Endodermal cell (in vitro differentiated cells): ENCODE measurements at regions not wholly inside any gene's neighbourhood (a gene's known extent, or its start where the extent isn't known, plus 50 kb on each side); places are given as distances from the start of the nearest gene placed in this dataset.
"Not testable (repeated sequence)": the region's sequence is repeated elsewhere in the genome, so short reads cannot be mapped to it uniquely, and the experiment has no call there.

Experiments used
- DNase-seq: peaks from one replicate; pipeline ENCODE4 v3.0.0-alpha.2; 2017
- H3K27ac ChIP-seq: 2 replicates; pipeline ENCODE4 v1.5.1; 2013; ENCODE audit warnings: mild to moderate bottlenecking, low read depth, low read length, moderate library complexity
- H3K27me3 ChIP-seq: 2 replicates; pipeline ENCODE4 v1.6.1; 2013; ENCODE audit warnings: mild to moderate bottlenecking, low read length, moderate library complexity; ENCODE audit not compliant: insufficient read depth, control insufficient read depth, poor library complexity, severe bottlenecking
- H3K36me3 ChIP-seq: 2 replicates; pipeline ENCODE4 v1.7.0; 2013; ENCODE audit warnings: mild to moderate bottlenecking, low read length, moderate library complexity; ENCODE audit not compliant: control insufficient read depth, insufficient read depth
- H3K4me1 ChIP-seq: one replicate; pipeline ENCODE4 v1.7.0; 2013; ENCODE audit warnings: low read length; ENCODE audit not compliant: control insufficient read depth, insufficient read depth
- H3K4me3 ChIP-seq: 2 replicates; pipeline ENCODE4 v1.5.1; 2013; ENCODE audit warnings: mild to moderate bottlenecking, low read length, moderate library complexity
- H3K9ac ChIP-seq: 2 replicates; pipeline ENCODE4 v1.6.1; 2013; ENCODE audit warnings: mild to moderate bottlenecking, low read length, moderate library complexity; ENCODE audit not compliant: poor library complexity, severe bottlenecking; ENCODE audit errors: extremely low read depth
- H3K9me3 ChIP-seq: 2 replicates; pipeline ENCODE4 v1.6.1; 2013; ENCODE audit warnings: mild to moderate bottlenecking, low read length, moderate library complexity; ENCODE audit not compliant: control insufficient read depth
- H3K27ac Mint-ChIP-seq: 2 replicates; pipeline ENCODE4 v1.8.0; 2020; ENCODE audit warnings: mixed read lengths
- H3K27me3 Mint-ChIP-seq: 2 replicates; pipeline ENCODE4 v1.8.0; 2021; ENCODE audit warnings: mild to moderate bottlenecking, mixed read lengths; ENCODE audit not compliant: insufficient read depth
- H3K36me3 Mint-ChIP-seq: 2 replicates; pipeline ENCODE4 v1.8.0; 2020; ENCODE audit warnings: low read depth, mixed read lengths
- H3K4me1 Mint-ChIP-seq: 2 replicates; pipeline ENCODE4 v1.8.0; 2020; ENCODE audit warnings: mixed read lengths
- H3K4me3 Mint-ChIP-seq: 2 replicates; pipeline ENCODE4 v1.8.0; 2020; ENCODE audit warnings: mild to moderate bottlenecking, moderate library complexity, mixed read lengths
- H3K9me3 Mint-ChIP-seq: 2 replicates; pipeline ENCODE4 v1.8.0; 2020; ENCODE audit warnings: mild to moderate bottlenecking, mixed read lengths
- WGBS, 2 experiments: methylation state at CpG; one replicate each; pipeline versions ENCODE4 v1.1.5 to v1.1.7; 2013; ENCODE audit warnings: missing lambda C conversion rate in 2 of 2, mixed read lengths in 1 of 2; ENCODE audit not compliant: insufficient coverage in 1 of 2, insufficient read length in 1 of 2; 5-methylcytosine and 5-hydroxymethylcytosine counted together
- TF ChIP-seq, protein P1 (sequence below): fragments of 200-600 bp; sonication (generic); conservative IDR thresholded peaks from 2 replicates; pipeline ENCODE4 v1.5.0; 2021; ENCODE audit warnings: antibody characterized with exemption, mild to moderate bottlenecking

DNA sequence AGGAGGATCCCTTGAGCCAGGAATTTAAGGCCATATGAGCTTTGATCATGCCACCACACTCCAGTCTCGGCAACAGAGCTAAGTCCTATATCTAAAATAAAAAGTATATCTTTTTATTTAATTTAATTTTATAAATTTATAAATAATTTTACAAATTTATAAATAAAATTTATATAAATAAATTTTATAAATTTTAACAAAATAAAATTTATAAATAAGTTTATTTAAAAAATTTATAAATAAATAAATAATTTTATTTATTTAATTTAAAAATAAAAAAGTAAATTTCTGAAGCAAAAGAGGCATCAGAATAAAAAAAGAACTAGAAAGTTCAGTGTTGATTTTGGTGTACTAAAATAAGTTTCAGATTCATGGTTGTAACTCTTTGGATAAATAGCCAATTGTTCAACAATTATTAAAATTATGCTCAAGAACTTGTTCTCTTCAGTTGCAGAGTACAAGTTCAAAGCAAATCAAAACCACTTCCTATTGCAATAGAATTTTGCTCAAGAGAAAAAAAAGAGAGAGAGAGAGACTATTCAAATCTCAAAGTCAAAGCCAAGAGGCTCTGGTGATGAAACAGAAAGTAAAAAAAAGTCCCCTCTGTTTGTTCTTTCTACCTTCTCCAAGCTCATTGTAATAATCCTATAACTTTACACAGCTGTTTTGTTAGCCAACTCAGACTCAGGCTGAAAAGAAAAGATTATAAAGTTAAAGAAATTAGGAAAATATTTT is 547.5 kb upstream of the ADGRB3 start:
- H3K36me3 ChIP-seq, result no peaks in the 10 kb centered on the region
- peaks cover 26% of the 10 kb centered on the region for H3K9me3 ChIP-seq
- no peaks in the 10 kb centered on the region for H3K27me3 Mint-ChIP-seq
- no peak overlapping the region for H3K27ac Mint-ChIP-seq
- H3K36me3 Mint-ChIP-seq, result peaks cover 8% of the 10 kb centered on the region
- H3K27ac ChIP-seq, result no peak overlapping the region
- no peak overlapping the region for H3K9ac ChIP-seq
- H3K27me3 ChIP-seq, result no peaks in the 10 kb centered on the region
- TF ChIP-seq, protein P1, sequence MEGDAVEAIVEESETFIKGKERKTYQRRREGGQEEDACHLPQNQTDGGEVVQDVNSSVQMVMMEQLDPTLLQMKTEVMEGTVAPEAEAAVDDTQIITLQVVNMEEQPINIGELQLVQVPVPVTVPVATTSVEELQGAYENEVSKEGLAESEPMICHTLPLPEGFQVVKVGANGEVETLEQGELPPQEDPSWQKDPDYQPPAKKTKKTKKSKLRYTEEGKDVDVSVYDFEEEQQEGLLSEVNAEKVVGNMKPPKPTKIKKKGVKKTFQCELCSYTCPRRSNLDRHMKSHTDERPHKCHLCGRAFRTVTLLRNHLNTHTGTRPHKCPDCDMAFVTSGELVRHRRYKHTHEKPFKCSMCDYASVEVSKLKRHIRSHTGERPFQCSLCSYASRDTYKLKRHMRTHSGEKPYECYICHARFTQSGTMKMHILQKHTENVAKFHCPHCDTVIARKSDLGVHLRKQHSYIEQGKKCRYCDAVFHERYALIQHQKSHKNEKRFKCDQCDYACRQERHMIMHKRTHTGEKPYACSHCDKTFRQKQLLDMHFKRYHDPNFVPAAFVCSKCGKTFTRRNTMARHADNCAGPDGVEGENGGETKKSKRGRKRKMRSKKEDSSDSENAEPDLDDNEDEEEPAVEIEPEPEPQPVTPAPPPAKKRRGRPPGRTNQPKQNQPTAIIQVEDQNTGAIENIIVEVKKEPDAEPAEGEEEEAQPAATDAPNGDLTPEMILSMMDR, result no peak
- no peak overlapping the region for H3K4me3 Mint-ChIP-seq
- no peak overlapping the region for H3K4me3 ChIP-seq
- WGBS, 2 experiments, result no CpG with 5 or more reads among the region's 1 CpG
- peaks cover 24% of the 10 kb centered on the region for H3K9me3 Mint-ChIP-seq
- no peaks in the 10 kb centered on the region for H3K4me1 Mint-ChIP-seq
- H3K4me1 ChIP-seq, result no peaks in the 10 kb centered on the region
- no peak for DNase-seq

DNA sequence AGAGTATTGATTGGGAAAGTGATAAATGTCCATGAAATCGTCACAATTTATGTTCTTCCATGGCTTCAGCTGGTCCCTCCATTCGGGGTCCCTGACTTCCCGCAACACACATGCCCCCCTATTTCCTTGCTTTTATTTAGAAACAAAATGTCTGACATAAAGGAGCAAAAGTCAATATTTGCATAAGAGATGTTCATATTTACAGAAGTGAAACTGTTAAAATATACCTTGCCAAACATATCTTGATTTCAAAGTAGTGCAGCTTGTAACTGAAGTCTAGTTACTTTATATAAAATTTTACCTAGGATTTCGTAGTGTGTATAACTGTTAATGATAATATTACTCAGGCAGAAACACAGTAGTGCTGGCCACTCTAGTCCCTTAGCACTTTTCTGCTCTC is 548.9 kb upstream of the ADGRB3 start:
- no peak overlapping the region for H3K9ac ChIP-seq
- no peak overlapping the region for H3K4me3 ChIP-seq
- DNase-seq, result no peak
- peaks cover 8% of the 10 kb centered on the region for H3K36me3 Mint-ChIP-seq
- no peaks in the 10 kb centered on the region for H3K4me1 ChIP-seq
- H3K4me1 Mint-ChIP-seq, result no peaks in the 10 kb centered on the region
- peaks cover 26% of the 10 kb centered on the region for H3K9me3 ChIP-seq
- no peaks in the 10 kb centered on the region for H3K27me3 ChIP-seq
- no peaks in the 10 kb centered on the region for H3K36me3 ChIP-seq
- H3K27ac Mint-ChIP-seq, result no peak overlapping the region
- no peak overlapping the region for H3K4me3 Mint-ChIP-seq
- TF ChIP-seq, protein P1, result no peak
- H3K27me3 Mint-ChIP-seq, result no peaks in the 10 kb centered on the region
- peaks cover 24% of the 10 kb centered on the region for H3K9me3 Mint-ChIP-seq
- 96% methylated on average over 4 of the region's 4 CpGs; no CpG with 5 or more reads in 1 of the 2 experiments for WGBS, 2 experiments
- no peak overlapping the region for H3K27ac ChIP-seq

- not testable (repeated sequence) for H3K27me3 ChIP-seq, H3K4me1 ChIP-seq, H3K4me3 Mint-ChIP-seq, H3K27ac ChIP-seq, H3K4me1 Mint-ChIP-seq, H3K36me3 ChIP-seq, DNase-seq, H3K27ac Mint-ChIP-seq, H3K27me3 Mint-ChIP-seq, H3K36me3 Mint-ChIP-seq, H3K9ac ChIP-seq
- WGBS, 2 experiments, result 86 to 96% methylated on average over 1 to 4 of the region's 4 CpGs
- Histone ChIP-seq H3K9me3 (peaks cover 26% of the 10 kb centered on the region), H3K4me3 (peak overlapping the region; percentile 28)
- peaks cover 24% of the 10 kb centered on the region for H3K9me3 Mint-ChIP-seq
Measured at GRCh38 chr6:68085599-68085998, 549.5 kb upstream of the ADGRB3 start.

DNA sequence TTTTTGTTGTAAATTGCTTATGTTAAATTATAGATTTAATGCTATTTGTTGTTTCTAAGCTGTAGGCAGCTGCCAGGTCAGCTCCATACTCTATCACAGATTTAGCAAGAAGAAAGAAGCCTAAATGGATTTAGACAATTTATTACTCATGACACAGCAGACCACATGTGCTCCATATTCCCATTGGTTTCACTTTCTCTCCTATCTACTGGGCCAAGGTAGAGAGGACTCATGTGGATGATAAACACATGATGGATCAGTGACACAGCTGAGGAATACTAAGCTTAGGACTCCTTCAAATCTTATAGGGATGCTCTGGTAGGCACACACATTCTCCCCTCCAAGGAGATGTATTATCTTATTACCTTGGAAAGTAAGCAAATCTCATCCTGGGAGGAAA is 553.0 kb upstream of the ADGRB3 start:
- no peaks in the 10 kb centered on the region for H3K27me3 ChIP-seq
- no peaks in the 10 kb centered on the region for H3K36me3 ChIP-seq
- Mint-ChIP-seq H3K27me3 (no peaks in the 10 kb centered on the region), H3K36me3 (peaks cover 8% of the 10 kb centered on the region), H3K27ac (no peak overlapping the region), H3K4me3 (no peak overlapping the region), H3K9me3 (peaks cover 33% of the 10 kb centered on the region), H3K4me1 (no peaks in the 10 kb centered on the region)
- no peaks in the 10 kb centered on the region for H3K4me1 ChIP-seq
- no peak overlapping the region for H3K27ac ChIP-seq
- TF ChIP-seq, protein P1, result no peak
- peaks cover 26% of the 10 kb centered on the region for H3K9me3 ChIP-seq
- H3K4me3 ChIP-seq, result no peak overlapping the region
- no peak for DNase-seq
- H3K9ac ChIP-seq, result no peak overlapping the region
